CD14-positive monocyte (primary cell): ENCODE measurements at regions not wholly inside any gene's neighbourhood (a gene's known extent, or its start where the extent isn't known, plus 50 kb on each side); places are given as distances from the start of the nearest gene placed in this dataset.

Source experiments
- DNase-seq, 3 donors: peaks; one replicate each; pipeline ENCODE4 v3.0.0-alpha.2; 2011 to 2022
- H2AFZ ChIP-seq: 2 replicates; pipeline ENCODE4 v1.6.0; 2012; ENCODE audit warnings: mild to moderate bottlenecking, low read depth, low read length, inconsistent platforms; ENCODE audit not compliant: insufficient read depth, poor library complexity, severe bottlenecking
- H3K27ac ChIP-seq, 2 donors: 1 replicate in 1 of 2; 2 replicates in 1 of 2; pipeline ENCODE4 v1.5.1; 2012 to 2013; ENCODE audit warnings: low read length in 2 of 2, control low read depth in 1 of 2, inconsistent platforms in 1 of 2, low read depth in 1 of 2, mild to moderate bottlenecking in 1 of 2
- H3K27me3 ChIP-seq, 2 donors: one replicate each; pipeline versions ENCODE4 v1.6.0 to v1.6.1; 2011 to 2013; ENCODE audit warnings: low read length in 2 of 2; ENCODE audit not compliant: control insufficient read depth in 2 of 2, insufficient read depth in 2 of 2
- H3K36me3 ChIP-seq, 2 donors: replicated peaks in 1 of 2; 1 replicate in 1 of 2; 2 replicates in 1 of 2; pipeline versions ENCODE4 v1.5.1 to v1.6.1; 2012 to 2013; ENCODE audit warnings: low read length in 2 of 2, control low read depth in 1 of 2, inconsistent platforms in 1 of 2, mild to moderate bottlenecking in 1 of 2; ENCODE audit not compliant: insufficient read depth in 2 of 2, control insufficient read depth in 1 of 2
- H3K4me1 ChIP-seq, 2 donors: 1 replicate in 1 of 2; 2 replicates in 1 of 2; pipeline versions ENCODE4 v1.5.1 to v1.6.1; 2012 to 2013; ENCODE audit warnings: low read length in 2 of 2, control low read depth in 1 of 2, inconsistent platforms in 1 of 2, mild to moderate bottlenecking in 1 of 2, moderate library complexity in 1 of 2; ENCODE audit not compliant: insufficient read depth in 2 of 2, control insufficient read depth in 1 of 2
- H3K4me2 ChIP-seq: replicated peaks from 2 replicates; pipeline ENCODE3; 2012; ENCODE audit warnings: low read length, moderate library complexity, mild to moderate bottlenecking; ENCODE audit not compliant: poor library complexity, severe bottlenecking; ENCODE audit errors: extremely low read depth
- H3K4me3 ChIP-seq, 3 experiments: fragments of 200-600 bp in 1 of 3; sonication (generic) in 1 of 3; replicated peaks in 1 of 3; 1 replicate in 2 of 3; 2 replicates in 1 of 3; pipeline ENCODE4 v1.5.1; 2011 to 2013; ENCODE audit warnings: low read length in 3 of 3, mild to moderate bottlenecking in 3 of 3, control low read depth in 2 of 3, low read depth in 2 of 3, inconsistent platforms in 1 of 3, moderate library complexity in 1 of 3
- H3K79me2 ChIP-seq: 2 replicates; pipeline ENCODE4 v1.6.0; 2012; ENCODE audit warnings: mild to moderate bottlenecking, control low read depth, inconsistent platforms, low read length, moderate library complexity; ENCODE audit not compliant: insufficient read depth
- H3K9ac ChIP-seq: 2 replicates; pipeline ENCODE4 v1.6.0; 2017; ENCODE audit warnings: low read length, mild to moderate bottlenecking; ENCODE audit not compliant: insufficient read depth, poor library complexity, severe bottlenecking
- H3K9me3 ChIP-seq, 2 donors: replicated peaks in 1 of 2; 1 replicate in 1 of 2; 2 replicates in 1 of 2; pipeline versions ENCODE4 v1.5.1 to v1.6.1; 2012 to 2013; ENCODE audit warnings: low read length in 2 of 2, control low read depth in 1 of 2; ENCODE audit not compliant: control insufficient read depth in 1 of 2, insufficient read depth in 1 of 2
- H4K20me1 ChIP-seq: 2 replicates; pipeline ENCODE4 v1.6.0; 2012; ENCODE audit warnings: mild to moderate bottlenecking, low read length, control low read depth, moderate library complexity; ENCODE audit not compliant: insufficient read depth
- H3K27ac Mint-ChIP-seq, 7 donors: one replicate each; pipeline ENCODE4 v1.8.0; 2020; ENCODE audit warnings: mild to moderate bottlenecking in 7 of 7, mixed read lengths in 7 of 7, moderate library complexity in 6 of 7, inconsistent platforms in 2 of 7
- H3K27me3 Mint-ChIP-seq, 3 donors: one replicate each; pipeline ENCODE4 v1.8.0; 2021 to 2022; ENCODE audit warnings: low read depth in 3 of 3, mild to moderate bottlenecking in 3 of 3, mixed read lengths in 3 of 3, moderate library complexity in 3 of 3, inconsistent platforms in 1 of 3
- H3K36me3 Mint-ChIP-seq, 2 donors: one replicate each; pipeline ENCODE4 v1.8.0; 2020; ENCODE audit warnings: mixed read lengths in 2 of 2, inconsistent platforms in 1 of 2, mild to moderate bottlenecking in 1 of 2
- H3K4me1 Mint-ChIP-seq: one replicate; pipeline ENCODE4 v1.8.0; 2020; ENCODE audit warnings: mild to moderate bottlenecking, mixed read lengths
- H3K4me3 Mint-ChIP-seq, 2 donors: one replicate each; pipeline ENCODE4 v1.8.0; 2020; ENCODE audit warnings: mild to moderate bottlenecking in 2 of 2, mixed read lengths in 2 of 2, moderate library complexity in 1 of 2
- H3K9me3 Mint-ChIP-seq, 7 donors: one replicate each; pipeline ENCODE4 v1.8.0; 2020 to 2022; ENCODE audit warnings: mixed read lengths in 7 of 7, mild to moderate bottlenecking in 6 of 7, moderate library complexity in 6 of 7, inconsistent platforms in 2 of 7
- CTCF ChIP-seq: fragments of 200-600 bp; IDR thresholded peaks from one replicate; pipeline ENCODE4 v1.8.0; 2022; ENCODE audit warnings: antibody characterized with exemption, mild to moderate bottlenecking
- whole genome bisulfite sequencing: methylation state at CpG from one replicate; pipeline ENCODE4 v1.1.5; 2013; ENCODE audit warnings: missing lambda C conversion rate; ENCODE audit not compliant: insufficient coverage; 5-methylcytosine and 5-hydroxymethylcytosine counted together
- intact Hi-C, 2 donors: fragments of 100-400 bp; cut with micrococcal nuclease; formaldehyde crosslinking; loops; one replicate each; pipeline versions ENCODE4 v1.15.0 to v1.15.1; 2023

GRCh38 chr20:17819395-17820093 lies 119.8 kb downstream of the BANF2 start:
- Mint-ChIP-seq H3K36me3 (no peaks in the 10 kb centered on the region), H3K4me3 (no peak overlapping the region), H3K27me3 (peaks cover 0 to 3% (median 3%) of the 10 kb centered on the region in 3 donors), H3K9me3 (peaks cover 0 to 11% (median 3%) of the 10 kb centered on the region in 7 donors), H3K4me1 (peaks cover 2% of the 10 kb centered on the region), H3K27ac (no peak overlapping the region)
- no peaks in the 10 kb centered on the region for H3K79me2 ChIP-seq
- intact Hi-C loops, result no loop called here
- no peak overlapping the region for H3K27ac ChIP-seq
- H3K4me3 ChIP-seq, result no peak overlapping the region
- peaks cover 0 to 4% of the 10 kb centered on the region in 2 donors for H3K9me3 ChIP-seq
- H2AFZ ChIP-seq, result no peak overlapping the region
- no peaks in the 10 kb centered on the region for H3K27me3 ChIP-seq
- no peaks in the 10 kb centered on the region for H3K36me3 ChIP-seq
- 83% methylated on average over 2 of the region's 2 CpGs for WGBS
- no peaks in the 10 kb centered on the region for H4K20me1 ChIP-seq
- no peak for DNase-seq
- no peak overlapping the region for H3K9ac ChIP-seq
- no peaks in the 10 kb centered on the region for H3K4me1 ChIP-seq
- H3K4me2 ChIP-seq, result no peak overlapping the region
- TF ChIP-seq CTCF, result no peak

GRCh38 chr20:17818187-17818586 lies 118.4 kb downstream of the BANF2 start:
- H3K9me3 Mint-ChIP-seq, result peaks cover 0 to 11% (median 3%) of the 10 kb centered on the region in 7 donors
- no peak overlapping the region for H3K27ac Mint-ChIP-seq
- intact Hi-C loops, result no loop called here

More at GRCh38 chr20:17818187-17818586, 118.4 kb downstream of the BANF2 start:
- WGBS, result 97% methylated on average over 7 of the region's 7 CpGs
- Histone ChIP-seq H4K20me1 (no peaks in the 10 kb centered on the region), H3K27me3 (no peaks in the 10 kb centered on the region), H3K36me3 (no peaks in the 10 kb centered on the region), H3K9me3 (peaks cover 0 to 4% of the 10 kb centered on the region in 2 donors), H3K9ac (no peak overlapping the region), H3K79me2 (no peaks in the 10 kb centered on the region), H2AFZ (no peak overlapping the region), H3K4me2 (no peak overlapping the region), H3K27ac (no peak overlapping the region), H3K4me3 (no peak overlapping the region), H3K4me1 (no peaks in the 10 kb centered on the region)
- Mint-ChIP-seq H3K4me3 (no peak overlapping the region), H3K4me1 (peaks cover 2% of the 10 kb centered on the region), H3K27me3 (peaks cover 0 to 3% (median 3%) of the 10 kb centered on the region in 3 donors), H3K36me3 (no peaks in the 10 kb centered on the region)
- no peak for TF ChIP-seq CTCF
- DNase-seq, result no peak
